GDM1 (cell line): ENCODE measurements at regions not wholly inside any gene's neighbourhood (a gene's known extent, or its start where the extent isn't known, plus 50 kb on each side); places are given as distances from the start of the nearest gene placed in this dataset.

Experiments
- DNase-seq: peaks from one replicate; lab custom pipeline; 2025; lab: John Stamatoyannopoulos, UW

- no peak for DNase-seq
Observed at GRCh38 chr9:107620801-107621200, 131.2 kb upstream of the KLF4 start.

DNA sequence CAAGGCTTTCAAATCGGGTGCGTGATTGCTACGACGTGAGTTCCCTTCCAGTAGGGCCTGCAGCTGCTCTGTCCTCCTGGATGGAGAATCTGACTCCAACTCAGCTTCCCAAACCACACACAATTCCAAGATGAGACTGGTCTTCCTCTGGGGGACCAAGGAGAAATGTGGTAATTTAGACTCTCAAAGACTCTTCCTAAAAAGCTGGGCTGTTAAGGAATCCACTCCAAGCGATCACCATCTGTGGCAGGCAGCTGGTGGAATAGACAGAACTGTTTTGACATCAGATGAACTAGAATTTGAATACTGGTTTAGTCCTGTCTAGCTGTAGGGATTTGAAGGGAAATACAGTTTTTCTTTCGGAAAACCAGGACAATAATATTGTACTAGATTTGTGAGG is 130.7 kb upstream of the KLF4 start:
- no peak for DNase-seq

DNA sequence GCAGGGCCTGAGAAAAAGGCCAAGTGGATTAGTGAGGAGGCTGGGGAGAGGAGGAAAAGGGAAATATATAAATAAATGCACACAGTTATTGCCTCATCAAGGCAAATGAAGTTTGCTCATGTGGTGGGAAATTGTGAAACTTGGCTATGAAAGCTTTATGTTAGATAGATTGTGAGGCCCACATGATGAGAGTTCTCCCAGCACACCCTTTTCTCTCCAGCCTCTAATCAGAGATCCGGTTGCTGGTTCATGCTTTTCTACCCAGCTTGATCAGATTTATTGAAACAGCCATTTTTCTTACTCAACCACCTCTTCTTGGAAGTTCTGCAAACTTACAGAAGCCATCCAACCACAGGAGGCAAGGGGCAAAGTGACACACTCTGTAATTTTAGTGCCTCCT is 125.8 kb upstream of the KLF4 start:
- no peak for DNase-seq

GRCh38 chr9:107614765-107615164 is 125.2 kb upstream of the KLF4 start:
- no peak for DNase-seq

DNA sequence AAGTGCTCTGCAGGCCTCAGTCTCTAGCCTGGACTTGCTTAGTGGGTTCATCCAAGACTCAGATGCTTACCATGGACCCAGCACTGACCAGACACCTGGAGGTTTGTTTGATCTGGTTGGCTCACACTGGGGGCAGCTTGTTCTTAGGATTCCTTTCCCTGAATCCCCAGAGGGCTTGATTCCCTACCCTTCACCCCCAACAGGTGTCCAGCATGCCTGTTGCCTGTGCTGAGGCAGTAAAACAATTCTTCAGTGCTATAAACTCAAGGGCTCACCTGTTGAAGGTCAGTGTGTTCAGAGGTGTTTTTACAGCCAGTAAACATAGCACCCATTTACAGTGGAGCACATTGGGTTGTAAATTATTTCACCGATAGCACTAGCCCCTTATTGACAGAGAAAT is 123.8 kb upstream of the KLF4 start:
- no peak for DNase-seq

DNA sequence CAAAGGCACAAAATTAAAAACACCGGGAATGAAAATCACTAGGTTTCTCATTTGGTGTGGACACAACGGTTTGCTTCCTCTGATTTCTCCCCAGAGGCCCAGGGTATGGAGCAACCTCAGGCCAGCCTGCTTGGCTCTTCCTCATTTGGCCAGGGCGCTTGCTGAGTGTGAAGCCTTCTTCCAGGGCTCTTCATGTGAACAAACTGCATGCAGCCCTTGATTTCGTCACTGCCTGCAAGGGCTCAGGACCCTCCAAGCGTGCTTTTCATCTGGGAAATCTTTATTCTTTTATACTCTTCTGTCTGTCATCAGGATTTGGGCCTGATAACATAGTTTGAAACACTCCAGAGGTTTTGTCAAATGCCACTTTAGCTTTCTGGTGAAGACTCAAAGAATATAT is 122.6 kb upstream of the KLF4 start:
- no peak for DNase-seq

DNA sequence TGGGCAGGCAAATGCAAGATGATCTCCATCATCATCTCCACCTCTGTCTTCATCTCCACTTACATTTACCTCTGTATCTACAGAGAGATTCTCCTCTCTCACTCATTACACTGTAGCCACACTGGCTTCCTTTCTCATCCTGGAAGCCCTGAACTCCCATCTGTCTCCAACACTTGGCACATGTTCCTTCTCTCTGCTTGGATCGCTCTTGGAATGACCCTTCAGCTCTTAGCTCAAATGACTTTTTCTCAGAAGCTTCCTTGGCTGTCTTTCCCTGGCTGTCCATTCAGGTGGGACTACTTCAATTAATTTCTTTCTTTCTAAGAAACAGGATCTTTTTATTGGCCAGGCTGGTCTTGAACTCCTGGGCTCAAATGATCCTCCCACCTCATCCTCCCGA is 120.0 kb upstream of the KLF4 start:
- DNase-seq, result no peak

- DNase-seq, result no peak
Observed at GRCh38 chr9:107606149-107606790, 116.7 kb upstream of the KLF4 start.

- no peak for DNase-seq
Observed at GRCh38 chr9:107605041-107605440, 115.5 kb upstream of the KLF4 start.

DNA sequence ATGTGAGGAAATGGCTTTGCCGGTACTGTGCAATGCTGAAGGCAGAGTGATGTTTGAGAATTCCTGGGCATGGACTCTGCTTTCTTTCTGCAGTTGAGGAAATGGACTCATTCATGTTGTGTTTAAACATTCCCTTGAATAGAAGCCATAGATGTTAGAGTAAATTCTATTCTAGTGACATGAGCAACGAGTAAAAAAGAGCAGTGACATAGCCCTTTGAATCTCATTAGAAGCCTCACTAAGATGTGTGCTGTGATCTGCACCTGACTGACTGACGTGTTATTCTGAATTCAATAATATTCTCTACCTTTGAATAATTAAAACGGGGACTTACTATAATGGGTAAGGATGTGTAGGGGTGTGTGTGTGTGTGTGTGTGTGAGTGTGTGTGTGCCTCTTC is 113.7 kb upstream of the KLF4 start:
- no peak for DNase-seq

GRCh38 chr9:107600060-107600573 is 110.5 kb upstream of the KLF4 start:
- DNase-seq, result no peak

GRCh38 chr9:107597743-107598217 is 108.2 kb upstream of the KLF4 start:
- DNase-seq, result no peak

GRCh38 chr9:107594908-107595530 is 105.5 kb upstream of the KLF4 start:
- DNase-seq, result no peak

- DNase-seq, result no peak
Observed at GRCh38 chr9:107593224-107593870, 103.8 kb upstream of the KLF4 start.

DNA sequence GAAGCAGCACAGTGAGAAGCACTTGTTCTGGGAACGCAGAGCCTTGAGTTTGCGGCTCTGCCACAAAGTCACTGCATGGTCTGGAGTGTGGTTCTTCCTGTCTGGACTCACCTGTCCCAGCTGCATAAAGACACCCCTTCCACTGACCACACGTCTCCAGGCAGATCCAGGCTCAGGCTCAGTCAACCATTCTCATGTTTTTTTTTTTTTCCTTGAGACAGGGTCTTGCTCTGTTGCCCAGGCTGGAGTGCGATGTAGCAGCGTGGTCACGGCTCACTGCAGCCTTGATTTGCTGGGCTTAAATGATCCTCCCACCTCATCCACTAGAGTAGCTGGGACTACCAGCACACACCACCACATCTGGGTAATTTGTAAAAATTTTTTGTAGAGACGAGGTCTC is 102.9 kb upstream of the KLF4 start:
- DNase-seq, result no peak

- DNase-seq, result no peak
Observed at GRCh38 chr9:107591781-107592180, 102.2 kb upstream of the KLF4 start.

DNA sequence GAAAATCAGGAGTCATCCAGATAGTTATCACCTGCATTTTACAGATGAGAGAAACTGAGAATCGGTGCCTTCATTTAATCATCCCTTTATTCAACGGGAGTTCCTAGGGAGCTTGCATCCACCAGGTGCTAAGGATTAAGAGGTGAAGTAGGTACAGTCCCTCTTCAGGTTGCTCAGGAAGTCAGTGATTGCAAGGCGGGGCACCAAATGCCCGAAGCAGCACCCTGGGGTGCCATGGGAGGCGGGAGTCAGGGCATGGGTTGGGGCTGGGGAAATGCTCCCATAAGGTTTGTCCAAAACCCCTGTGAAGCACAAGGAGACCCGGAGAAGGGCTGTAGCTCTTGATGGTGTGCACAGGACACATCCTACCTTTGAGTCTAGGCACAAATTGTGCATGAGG is 98.8 kb upstream of the KLF4 start:
- DNase-seq, result no peak

DNA sequence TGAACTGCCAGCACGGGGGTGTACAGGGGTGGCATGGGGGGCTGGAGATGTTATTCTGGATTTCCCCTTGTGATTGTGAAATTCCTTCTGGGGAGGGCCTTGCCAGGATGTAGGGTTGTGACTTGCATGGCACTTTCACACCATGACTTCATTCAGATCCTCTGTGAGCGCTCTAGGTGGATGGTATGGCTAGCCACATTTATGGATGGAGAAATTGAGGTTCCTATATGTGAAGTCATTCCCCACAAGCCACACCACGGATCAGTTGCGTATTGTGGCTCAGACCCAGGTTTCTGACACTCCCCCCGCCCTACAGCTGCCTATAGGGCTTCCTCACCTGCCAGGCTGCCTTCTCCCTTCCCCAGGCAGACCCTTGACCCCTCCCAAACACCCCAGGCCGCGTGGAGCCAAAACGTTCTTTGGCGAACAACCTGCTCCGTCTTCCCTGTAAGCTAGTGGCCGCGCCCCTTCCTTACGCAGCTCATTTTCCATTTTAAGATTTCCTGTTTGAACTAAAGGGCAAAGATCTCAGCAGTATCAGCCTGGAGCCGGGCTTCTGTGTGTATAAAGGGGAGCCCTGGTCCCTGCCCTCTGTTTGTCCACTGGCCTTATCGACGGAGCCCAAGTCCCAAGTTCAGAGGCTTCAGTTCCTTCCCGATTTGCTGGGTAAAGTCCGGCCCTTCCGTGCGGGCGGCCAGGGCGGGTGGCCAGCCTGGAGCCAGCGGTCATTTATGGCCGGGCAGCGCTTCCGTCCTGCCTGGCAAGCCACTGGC is 97.8 kb upstream of the KLF4 start:
- DNase-seq, result no peak

- no peak for DNase-seq
Observed at GRCh38 chr9:107586493-107586892, 96.9 kb upstream of the KLF4 start.

DNA sequence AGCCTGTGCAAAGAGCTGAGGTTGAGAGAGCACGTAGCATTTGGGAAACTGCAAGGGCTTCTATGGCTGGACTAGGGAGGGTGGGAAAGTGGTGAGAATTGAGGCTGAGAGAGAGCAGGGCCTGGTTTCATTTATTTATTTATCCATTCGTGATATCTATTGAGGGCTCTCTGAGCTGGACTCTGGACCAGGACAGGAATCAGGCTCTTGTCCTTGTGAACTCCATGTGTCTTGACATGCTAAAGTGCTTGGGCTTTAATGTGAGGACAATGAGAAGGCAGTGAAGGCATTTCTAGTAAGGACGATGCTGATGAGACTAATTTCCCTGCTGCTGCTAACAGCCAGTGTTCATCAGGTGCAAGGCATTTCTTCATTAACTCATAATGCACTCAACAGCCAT is 95.9 kb upstream of the KLF4 start:
- DNase-seq, result no peak

GRCh38 chr9:107584944-107585343 is 95.4 kb upstream of the KLF4 start:
- no peak for DNase-seq

- DNase-seq, result no peak
Observed at GRCh38 chr9:107584186-107584585, 94.6 kb upstream of the KLF4 start.
